ENCODE measurements at regions not wholly inside any gene's neighbourhood (a gene's known extent, or its start where the extent isn't known, plus 50 kb on each side); places are given as distances from the start of the nearest gene placed in this dataset.

DNA sequence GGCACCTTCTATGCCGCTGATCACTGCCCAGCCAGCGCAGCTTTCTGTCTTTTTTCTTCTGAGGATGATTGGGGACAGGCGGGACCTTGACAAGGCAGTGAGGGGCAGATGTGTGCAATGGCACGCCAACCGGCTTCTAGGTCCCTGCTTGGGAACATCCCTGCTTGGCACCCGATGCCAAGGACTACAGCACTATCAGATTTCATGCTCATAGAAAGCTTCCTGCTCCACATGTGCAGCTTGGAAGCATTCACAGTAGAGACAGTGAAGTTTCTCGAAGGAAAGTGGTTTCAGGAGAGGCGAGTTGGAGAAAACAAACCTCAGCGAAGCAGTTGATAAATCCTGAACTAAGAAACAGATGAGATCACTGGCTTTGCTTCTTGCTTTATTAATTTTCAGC, 267.5 kb upstream of the HABP2 start:
- Histone ChIP-seq H3K27me3 (ENCODE audit: insufficient read depth, low read depth, low read length) (no peaks in the 10 kb centered on the region), H3K36me3 (ENCODE audit: insufficient read depth, low read length) (no peaks in the 10 kb centered on the region), H3K9me3 (ENCODE audit: low read length) (no peaks in the 10 kb centered on the region), H3K4me2 (ENCODE audit: low read length) (no peak overlapping the region), H3K9ac (ENCODE audit: low read length) (no peak overlapping the region), H4K20me1 (ENCODE audit: insufficient read depth) (no peaks in the 10 kb centered on the region), H3K4me3 (ENCODE audit: low read length) (no peak overlapping the region), H3F3A (ENCODE audit: insufficient read depth, low read length, poor library complexity, severe bottlenecking) (no peaks in the 10 kb centered on the region), H3K79me2 (replicated peaks; ENCODE audit: insufficient read depth, low read length) (no peaks in the 10 kb centered on the region), H3K9me2 (ENCODE audit: insufficient read depth, low read length) (no peaks in the 10 kb centered on the region), H2AFZ (ENCODE audit: low read depth, low read length) (no peak overlapping the region), H3K27ac (ENCODE audit: low read length) (no peak overlapping the region)
- TF ChIP-seq, protein P1, sequence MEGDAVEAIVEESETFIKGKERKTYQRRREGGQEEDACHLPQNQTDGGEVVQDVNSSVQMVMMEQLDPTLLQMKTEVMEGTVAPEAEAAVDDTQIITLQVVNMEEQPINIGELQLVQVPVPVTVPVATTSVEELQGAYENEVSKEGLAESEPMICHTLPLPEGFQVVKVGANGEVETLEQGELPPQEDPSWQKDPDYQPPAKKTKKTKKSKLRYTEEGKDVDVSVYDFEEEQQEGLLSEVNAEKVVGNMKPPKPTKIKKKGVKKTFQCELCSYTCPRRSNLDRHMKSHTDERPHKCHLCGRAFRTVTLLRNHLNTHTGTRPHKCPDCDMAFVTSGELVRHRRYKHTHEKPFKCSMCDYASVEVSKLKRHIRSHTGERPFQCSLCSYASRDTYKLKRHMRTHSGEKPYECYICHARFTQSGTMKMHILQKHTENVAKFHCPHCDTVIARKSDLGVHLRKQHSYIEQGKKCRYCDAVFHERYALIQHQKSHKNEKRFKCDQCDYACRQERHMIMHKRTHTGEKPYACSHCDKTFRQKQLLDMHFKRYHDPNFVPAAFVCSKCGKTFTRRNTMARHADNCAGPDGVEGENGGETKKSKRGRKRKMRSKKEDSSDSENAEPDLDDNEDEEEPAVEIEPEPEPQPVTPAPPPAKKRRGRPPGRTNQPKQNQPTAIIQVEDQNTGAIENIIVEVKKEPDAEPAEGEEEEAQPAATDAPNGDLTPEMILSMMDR (IDR thresholded peaks at IDR 0.05; ENCODE audit: poor library complexity, severe bottlenecking), result no peak
- TF ChIP-seq MXI1 (conservative IDR thresholded peaks at IDR 0.05; ENCODE audit: poor library complexity, severe bottlenecking) (no peak), SMC3 (conservative IDR thresholded peaks at IDR 0.05; ENCODE audit: poor library complexity) (no peak)
- TF ChIP-seq, protein P2, sequence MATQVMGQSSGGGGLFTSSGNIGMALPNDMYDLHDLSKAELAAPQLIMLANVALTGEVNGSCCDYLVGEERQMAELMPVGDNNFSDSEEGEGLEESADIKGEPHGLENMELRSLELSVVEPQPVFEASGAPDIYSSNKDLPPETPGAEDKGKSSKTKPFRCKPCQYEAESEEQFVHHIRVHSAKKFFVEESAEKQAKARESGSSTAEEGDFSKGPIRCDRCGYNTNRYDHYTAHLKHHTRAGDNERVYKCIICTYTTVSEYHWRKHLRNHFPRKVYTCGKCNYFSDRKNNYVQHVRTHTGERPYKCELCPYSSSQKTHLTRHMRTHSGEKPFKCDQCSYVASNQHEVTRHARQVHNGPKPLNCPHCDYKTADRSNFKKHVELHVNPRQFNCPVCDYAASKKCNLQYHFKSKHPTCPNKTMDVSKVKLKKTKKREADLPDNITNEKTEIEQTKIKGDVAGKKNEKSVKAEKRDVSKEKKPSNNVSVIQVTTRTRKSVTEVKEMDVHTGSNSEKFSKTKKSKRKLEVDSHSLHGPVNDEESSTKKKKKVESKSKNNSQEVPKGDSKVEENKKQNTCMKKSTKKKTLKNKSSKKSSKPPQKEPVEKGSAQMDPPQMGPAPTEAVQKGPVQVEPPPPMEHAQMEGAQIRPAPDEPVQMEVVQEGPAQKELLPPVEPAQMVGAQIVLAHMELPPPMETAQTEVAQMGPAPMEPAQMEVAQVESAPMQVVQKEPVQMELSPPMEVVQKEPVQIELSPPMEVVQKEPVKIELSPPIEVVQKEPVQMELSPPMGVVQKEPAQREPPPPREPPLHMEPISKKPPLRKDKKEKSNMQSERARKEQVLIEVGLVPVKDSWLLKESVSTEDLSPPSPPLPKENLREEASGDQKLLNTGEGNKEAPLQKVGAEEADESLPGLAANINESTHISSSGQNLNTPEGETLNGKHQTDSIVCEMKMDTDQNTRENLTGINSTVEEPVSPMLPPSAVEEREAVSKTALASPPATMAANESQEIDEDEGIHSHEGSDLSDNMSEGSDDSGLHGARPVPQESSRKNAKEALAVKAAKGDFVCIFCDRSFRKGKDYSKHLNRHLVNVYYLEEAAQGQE (IDR thresholded peaks at IDR 0.05; ENCODE audit: borderline replicate concordance), result no peak

DNA sequence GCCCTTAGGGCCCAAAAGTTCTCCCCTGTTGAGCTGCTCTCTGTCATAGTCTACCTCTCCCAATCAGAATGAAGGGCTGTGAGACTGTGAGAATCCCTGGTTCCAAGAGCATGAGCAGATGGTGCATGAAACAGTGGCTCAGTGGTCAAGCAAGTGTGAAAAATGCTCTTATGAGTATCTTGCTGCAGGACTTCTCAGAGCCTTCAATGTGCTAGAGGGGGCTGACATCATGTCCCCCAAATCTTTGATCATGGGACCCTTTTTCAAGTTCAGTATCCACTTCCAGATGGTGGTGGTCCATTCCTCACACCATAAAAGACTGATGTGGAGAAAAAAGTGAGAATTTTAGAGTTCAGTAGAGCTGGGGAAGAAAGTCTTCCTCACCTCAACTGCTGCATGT, 265.3 kb upstream of the HABP2 start:
- no peak overlapping the region for H3K4me3 ChIP-seq (ENCODE audit: low read length)
- H3K4me2 ChIP-seq (ENCODE audit: low read length), result no peak overlapping the region
- H3K9ac ChIP-seq (ENCODE audit: low read length), result no peak overlapping the region
- H3K9me2 ChIP-seq (ENCODE audit: insufficient read depth, low read length), result no peaks in the 10 kb centered on the region
- no peaks in the 10 kb centered on the region for H3K36me3 ChIP-seq (ENCODE audit: insufficient read depth, low read length)
- no peaks in the 10 kb centered on the region for H4K20me1 ChIP-seq (ENCODE audit: insufficient read depth)
- H3K27me3 ChIP-seq (ENCODE audit: insufficient read depth, low read depth, low read length), result no peaks in the 10 kb centered on the region
- no peaks in the 10 kb centered on the region for H3K79me2 ChIP-seq (replicated peaks; ENCODE audit: insufficient read depth, low read length)
- no peaks in the 10 kb centered on the region for H3K9me3 ChIP-seq (ENCODE audit: low read length)
- TF ChIP-seq, protein P1 (IDR thresholded peaks at IDR 0.05; ENCODE audit: poor library complexity, severe bottlenecking), result no peak
- TF ChIP-seq, protein P2 (IDR thresholded peaks at IDR 0.05; ENCODE audit: borderline replicate concordance), result no peak
- TF ChIP-seq POLR2AphosphoS5 (IDR thresholded peaks at IDR 0.05) (no peak), EP300 (conservative IDR thresholded peaks at IDR 0.05; ENCODE audit: poor library complexity, severe bottlenecking) (no peak), RAD21 (conservative IDR thresholded peaks at IDR 0.05) (no peak), TAF1 (IDR thresholded peaks at IDR 0.05; ENCODE audit: low read depth) (no peak)
- H2AFZ ChIP-seq (ENCODE audit: low read depth, low read length), result no peak overlapping the region
- H3K27ac ChIP-seq (ENCODE audit: low read length), result no peak overlapping the region
- H3F3A ChIP-seq (ENCODE audit: insufficient read depth, low read length, poor library complexity, severe bottlenecking), result no peaks in the 10 kb centered on the region
